ENCODE measurements at regions not wholly inside any gene's neighbourhood (a gene's known extent, or its start where the extent isn't known, plus 50 kb on each side); places are given as distances from the start of the nearest gene placed in this dataset.

- H3K9ac ChIP-seq (ENCODE audit: control insufficient read depth, extremely low read depth, insufficient read depth, low read length): no peak overlapping the region
- H3K9me3 ChIP-seq (ENCODE audit: control insufficient read depth, low read depth, low read length): no peaks in the 10 kb centered on the region
- DNase-seq (ENCODE audit: low read depth, low spot score): no peak
- H3K27ac ChIP-seq (ENCODE audit: control insufficient read depth, insufficient read depth, low read length): no peak overlapping the region
- no peak overlapping the region for H3K4me3 ChIP-seq (ENCODE audit: control insufficient read depth in 2 of 3, extremely low read depth in 1 of 3, insufficient read depth in 2 of 3, low read depth in 1 of 3, low read length in 3 of 3)
- H2AFZ ChIP-seq (ENCODE audit: control insufficient read depth, low read length): no peak overlapping the region
- no peaks in the 10 kb centered on the region for H4K20me1 ChIP-seq (ENCODE audit: control insufficient read depth, extremely low read depth, insufficient read depth, low read length)
- H3K27me3 ChIP-seq (ENCODE audit: control insufficient read depth, extremely low read depth, insufficient read depth, low read length): no peaks in the 10 kb centered on the region
- H3K4me1 ChIP-seq (ENCODE audit: control insufficient read depth, extremely low read depth, insufficient read depth, low read length): no peaks in the 10 kb centered on the region
- H3K79me2 ChIP-seq (ENCODE audit: control insufficient read depth, insufficient read depth, low read length): no peaks in the 10 kb centered on the region
- TF ChIP-seq CTCF (optimal IDR thresholded peaks at IDR 0.05 in 1 of 3, IDR thresholded peaks at IDR 0.05 in 1 of 3, conservative IDR thresholded peaks at IDR 0.05 in 1 of 3; ENCODE audit: extremely low read depth in 1 of 3, insufficient read depth in 2 of 3, low read length in 3 of 3): no peak
- TF ChIP-seq EZH2 (IDR thresholded peaks at IDR 0.05; ENCODE audit: low read length): no peak
- no peaks in the 10 kb centered on the region for H3K36me3 ChIP-seq (ENCODE audit: control insufficient read depth in 2 of 2, extremely low read depth in 1 of 2, insufficient read depth in 2 of 2, low read length in 2 of 2)
- FAIRE-seq: no peak
- dilution Hi-C loops (cut with MboI; ENCODE audit: extremely low pct_ligation_motif_present, low sequenced_read_pairs): no loop called here
- no peak overlapping the region for H3K4me2 ChIP-seq (ENCODE audit: control insufficient read depth, extremely low read depth, insufficient read depth, low read depth, low read length)
- no peaks in the 10 kb centered on the region for H3K9me1 ChIP-seq (ENCODE audit: control insufficient read depth, extremely low read depth, insufficient read depth, low read length)
Observed at GRCh38 chr5:116702776-116703175, 128.2 kb upstream of the SEMA6A start.

- no peaks in the 10 kb centered on the region for H3K9me3 ChIP-seq (ENCODE audit: control insufficient read depth, low read depth, low read length)
- H3K27me3 ChIP-seq (ENCODE audit: control insufficient read depth, extremely low read depth, insufficient read depth, low read length): no peaks in the 10 kb centered on the region
- H4K20me1 ChIP-seq (ENCODE audit: control insufficient read depth, extremely low read depth, insufficient read depth, low read length): no peaks in the 10 kb centered on the region
- no peak for DNase-seq (ENCODE audit: low read depth, low spot score)
- H3K36me3 ChIP-seq (ENCODE audit: control insufficient read depth in 2 of 2, extremely low read depth in 1 of 2, insufficient read depth in 2 of 2, low read length in 2 of 2): no peaks in the 10 kb centered on the region
- no peak for TF ChIP-seq CTCF (optimal IDR thresholded peaks at IDR 0.05 in 1 of 3, IDR thresholded peaks at IDR 0.05 in 1 of 3, conservative IDR thresholded peaks at IDR 0.05 in 1 of 3; ENCODE audit: extremely low read depth in 1 of 3, insufficient read depth in 2 of 3, low read length in 3 of 3)
- no peak for TF ChIP-seq EZH2 (IDR thresholded peaks at IDR 0.05; ENCODE audit: low read length)
- FAIRE-seq: no peak
- H3K4me3 ChIP-seq (ENCODE audit: control insufficient read depth in 2 of 3, extremely low read depth in 1 of 3, insufficient read depth in 2 of 3, low read depth in 1 of 3, low read length in 3 of 3): no peak overlapping the region
- no peaks in the 10 kb centered on the region for H3K9me1 ChIP-seq (ENCODE audit: control insufficient read depth, extremely low read depth, insufficient read depth, low read length)
- H3K4me1 ChIP-seq (ENCODE audit: control insufficient read depth, extremely low read depth, insufficient read depth, low read length): no peaks in the 10 kb centered on the region
- H3K4me2 ChIP-seq (ENCODE audit: control insufficient read depth, extremely low read depth, insufficient read depth, low read depth, low read length): no peak overlapping the region
- no peaks in the 10 kb centered on the region for H3K79me2 ChIP-seq (ENCODE audit: control insufficient read depth, insufficient read depth, low read length)
- H3K9ac ChIP-seq (ENCODE audit: control insufficient read depth, extremely low read depth, insufficient read depth, low read length): no peak overlapping the region
- H2AFZ ChIP-seq (ENCODE audit: control insufficient read depth, low read length): no peak overlapping the region
- dilution Hi-C loops (cut with MboI; ENCODE audit: extremely low pct_ligation_motif_present, low sequenced_read_pairs): no loop called here
- H3K27ac ChIP-seq (ENCODE audit: control insufficient read depth, insufficient read depth, low read length): no peak overlapping the region
Observed at GRCh38 chr5:116699332-116699731, 124.7 kb upstream of the SEMA6A start.

All from keratinocyte (primary cell).